C4-2B (cell line): ENCODE measurements at regions not wholly inside any gene's neighbourhood (a gene's known extent, or its start where the extent isn't known, plus 50 kb on each side); places are given as distances from the start of the nearest gene placed in this dataset.
"Not testable (repeated sequence)": the region's sequence is repeated elsewhere in the genome, so short reads cannot be mapped to it uniquely, and the experiment has no call there.

Source experiments
- CTCF ChIP-seq: fragments of 450-650 bp; conservative IDR thresholded peaks from 2 replicates; pipeline ENCODE4 v1.5.1; 2017; ENCODE audit warnings: mild to moderate bottlenecking
- ZFX ChIP-seq: fragments of 450-650 bp; IDR thresholded peaks from 2 replicates; pipeline ENCODE4 v1.6.1; 2017

- TF ChIP-seq CTCF, ZFX: not testable (repeated sequence)
These were observed 184.6 kb upstream of the EEF2KMT start for GRCh38 chr16:5282152-5282551.
